Spleen (tissue), 11 donors: ENCODE measurements at regions not wholly inside any gene's neighbourhood (a gene's known extent, or its start where the extent isn't known, plus 50 kb on each side); places are given as distances from the start of the nearest gene placed in this dataset.

Experiments used
- DNase-seq: peaks from one replicate; pipeline ENCODE4 v3.0.0-alpha.2; 2020
- H3K27ac ChIP-seq, 8 donors: fragments of 200-600 bp; sonication (generic) in 7 of 8; 1 replicate in 4 of 8; 2 replicates in 4 of 8; pipeline versions ENCODE4 v1.5.0 to v1.8.0; 2016 to 2021; ENCODE audit warnings: inconsistent platforms in 4 of 8, mild to moderate bottlenecking in 4 of 8, moderate library complexity in 1 of 8
- H3K27me3 ChIP-seq, 7 donors: fragments of 200-600 bp; sonication (generic) in 6 of 7; replicated peaks in 1 of 7; 1 replicate in 4 of 7; 2 replicates in 3 of 7; pipeline versions ENCODE4 v1.5.0 to v1.8.0; 2016 to 2021; ENCODE audit warnings: inconsistent platforms in 3 of 7, mild to moderate bottlenecking in 1 of 7
- H3K36me3 ChIP-seq, 6 donors: fragments of 200-600 bp; sonication (generic) in 5 of 6; 1 replicate in 4 of 6; 2 replicates in 2 of 6; pipeline versions ENCODE4 v1.5.0 to v1.8.0; 2016 to 2021; ENCODE audit warnings: inconsistent platforms in 2 of 6
- H3K4me1 ChIP-seq, 6 donors: fragments of 200-600 bp; sonication (generic) in 5 of 6; 1 replicate in 3 of 6; 2 replicates in 3 of 6; pipeline versions ENCODE4 v1.5.0 to v1.8.0; 2016 to 2021; ENCODE audit warnings: inconsistent platforms in 3 of 6
- H3K4me3 ChIP-seq, 8 donors: fragments of 200-600 bp; sonication (generic) in 7 of 8; 1 replicate in 4 of 8; 2 replicates in 4 of 8; pipeline versions ENCODE4 v1.5.0 to v1.8.0; 2016 to 2021; ENCODE audit warnings: inconsistent platforms in 4 of 8, mild to moderate bottlenecking in 4 of 8, moderate library complexity in 2 of 8
- H3K9me3 ChIP-seq, 8 donors: fragments of 200-600 bp; sonication (generic) in 7 of 8; 1 replicate in 4 of 8; 2 replicates in 4 of 8; pipeline versions ENCODE4 v1.5.0 to v1.8.0; 2016 to 2021; ENCODE audit warnings: inconsistent platforms in 4 of 8
- CTCF ChIP-seq, 11 experiments: fragments of 200-600 bp in 7 of 11; fragments of 450-650 bp in 4 of 11; sonication (generic) in 4 of 11; IDR thresholded peaks in 8 of 11; conservative IDR thresholded peaks in 3 of 11; 1 replicate in 7 of 11; 2 replicates in 4 of 11; pipeline versions ENCODE4 v1.4.0 to v1.8.0; 2016 to 2021; ENCODE audit warnings: antibody characterized with exemption in 11 of 11, inconsistent platforms in 4 of 11, mild to moderate bottlenecking in 1 of 11
- POLR2A ChIP-seq, 3 donors: fragments of 450-650 bp; IDR thresholded peaks; one replicate each; pipeline ENCODE4 v1.5.1; 2017; ENCODE audit warnings: antibody characterized with exemption in 3 of 3, mild to moderate bottlenecking in 1 of 3
- POLR2AphosphoS5 ChIP-seq, 3 donors: sonication (generic); formaldehyde crosslinking; IDR thresholded peaks; one replicate each; pipeline ENCODE4 v1.5.1; 2017; ENCODE audit warnings: antibody characterized with exemption in 3 of 3
- WGBS, 5 donors: extraction: QIAGEN DNeasy Blood & Tissue Kit in 3 of 5; methylation state at CpG; one replicate each; pipeline versions ENCODE4 v1.1.5 to v1.1.7; 2013 to 2018; 5-methylcytosine and 5-hydroxymethylcytosine counted together
- intact Hi-C: fragments of 100-400 bp; cut with DNase I; formaldehyde crosslinking; loops from one replicate; pipeline ENCODE4 v1.15.0; 2023; ENCODE audit warnings: low total_unique reads
- donor health status: healthy with polysubstance abuse.
- donor health status: DM: no; HTN: no; CAD: no; lungs with moderate emphysema.
- donor health status: DM: no; HTN: no; CAD: no.
- donor health status: Bipolar disorder and iron deficiency.
- donor health status: healthy.
- donor health status: DM: no; HTN: no; CAD: no.
- donor health status: DM: yes; HTN: yes; CAD: no.

GRCh38 chr6:82739303-82739702 lies 326.3 kb downstream of the UBE3D start:
- no peak for DNase-seq
- Histone ChIP-seq H3K4me1 (no peaks in the 10 kb centered on the region), H3K27me3 (peaks cover 0 to 6% (median 0%) of the 10 kb centered on the region in 7 donors), H3K4me3 (no peak overlapping the region), H3K36me3 (no peaks in the 10 kb centered on the region), H3K9me3 (no peaks in the 10 kb centered on the region), H3K27ac (no peak overlapping the region)
- 0 to 3% (median 2%) methylated on average over 1 of the region's 1 CpG for WGBS, 5 donors
- no peak for TF ChIP-seq POLR2AphosphoS5 (IDR thresholded peaks at IDR 0.05)
- no peak for TF ChIP-seq CTCF (IDR thresholded peaks at IDR 0.05 in 8 of 11, conservative IDR thresholded peaks at IDR 0.05 in 3 of 11)
- no peak for TF ChIP-seq POLR2A (IDR thresholded peaks at IDR 0.05)
- intact Hi-C loops, result no loop called here

- no peak for DNase-seq
- no peaks in the 10 kb centered on the region for H3K9me3 ChIP-seq
- intact Hi-C loops, result no loop called here
- no peaks in the 10 kb centered on the region for H3K36me3 ChIP-seq
- H3K27ac ChIP-seq, result no peak overlapping the region
- WGBS, 5 donors, result 70 to 77% (median 74%) methylated on average over 4 of the region's 4 CpGs
- peaks cover 0 to 6% (median 0%) of the 10 kb centered on the region in 7 donors for H3K27me3 ChIP-seq
- H3K4me1 ChIP-seq, result no peaks in the 10 kb centered on the region
- H3K4me3 ChIP-seq, result no peak overlapping the region
- TF ChIP-seq POLR2AphosphoS5 (IDR thresholded peaks at IDR 0.05), result no peak
- no peak for TF ChIP-seq POLR2A (IDR thresholded peaks at IDR 0.05)
- TF ChIP-seq CTCF (IDR thresholded peaks at IDR 0.05 in 8 of 11, conservative IDR thresholded peaks at IDR 0.05 in 3 of 11), result no peak
These were observed 325.6 kb downstream of the UBE3D start for GRCh38 chr6:82740072-82740471.

GRCh38 chr6:82741325-82741995 lies 324.2 kb downstream of the UBE3D start:
- TF ChIP-seq CTCF (IDR thresholded peaks at IDR 0.05 in 8 of 11, conservative IDR thresholded peaks at IDR 0.05 in 3 of 11), result no peak
- no peak for TF ChIP-seq POLR2A (IDR thresholded peaks at IDR 0.05)
- TF ChIP-seq POLR2AphosphoS5 (IDR thresholded peaks at IDR 0.05), result no peak
- no peaks in the 10 kb centered on the region for H3K4me1 ChIP-seq
- no peak for DNase-seq
- H3K36me3 ChIP-seq, result no peaks in the 10 kb centered on the region
- H3K4me3 ChIP-seq, result no peak overlapping the region
- H3K27me3 ChIP-seq, result no peaks in the 10 kb centered on the region
- intact Hi-C loops, result no loop called here
- WGBS, 5 donors, result 83 to 92% (median 89%) methylated on average over 1 of the region's 1 CpG
- H3K9me3 ChIP-seq, result no peaks in the 10 kb centered on the region
- no peak overlapping the region for H3K27ac ChIP-seq

- no peaks in the 10 kb centered on the region for H3K27me3 ChIP-seq
- no peak overlapping the region for H3K27ac ChIP-seq
- H3K9me3 ChIP-seq, result no peaks in the 10 kb centered on the region
- TF ChIP-seq POLR2A (IDR thresholded peaks at IDR 0.05), result no peak
- no peak for TF ChIP-seq CTCF (IDR thresholded peaks at IDR 0.05 in 8 of 11, conservative IDR thresholded peaks at IDR 0.05 in 3 of 11)
- no peak for TF ChIP-seq POLR2AphosphoS5 (IDR thresholded peaks at IDR 0.05)
- H3K36me3 ChIP-seq, result no peaks in the 10 kb centered on the region
- intact Hi-C loops, result no loop called here
- no peaks in the 10 kb centered on the region for H3K4me1 ChIP-seq
- 55 to 74% (median 60%) methylated on average over 3 of the region's 3 CpGs for WGBS, 5 donors
- DNase-seq, result no peak
- no peak overlapping the region for H3K4me3 ChIP-seq
These were observed 323.6 kb downstream of the UBE3D start for GRCh38 chr6:82741996-82742385.
